Gastroesophageal sphincter (tissue), 3 donors: ENCODE measurements at regions not wholly inside any gene's neighbourhood (a gene's known extent, or its start where the extent isn't known, plus 50 kb on each side); places are given as distances from the start of the nearest gene placed in this dataset.

Experiments used
- POLR2A ChIP-seq, 2 donors: fragments of 450-650 bp; IDR thresholded peaks; one replicate each; pipeline ENCODE4 v1.6.1; 2017; ENCODE audit warnings: antibody characterized with exemption in 2 of 2, mild to moderate bottlenecking in 2 of 2, moderate library complexity in 1 of 2
- POLR2AphosphoS5 ChIP-seq: sonication (generic); formaldehyde crosslinking; IDR thresholded peaks from one replicate; pipeline ENCODE4 v1.6.1; 2017; ENCODE audit warnings: antibody characterized with exemption
- TF ChIP-seq, protein P1 (sequence below), 4 experiments: fragments of 200-600 bp in 2 of 4; fragments of 450-650 bp in 2 of 4; sonication (generic) in 1 of 4; IDR thresholded peaks; one replicate each; pipeline ENCODE4 v1.5.1; 2017 to 2019; ENCODE audit warnings: antibody characterized with exemption in 4 of 4, mild to moderate bottlenecking in 2 of 4, moderate library complexity in 2 of 4

DNA sequence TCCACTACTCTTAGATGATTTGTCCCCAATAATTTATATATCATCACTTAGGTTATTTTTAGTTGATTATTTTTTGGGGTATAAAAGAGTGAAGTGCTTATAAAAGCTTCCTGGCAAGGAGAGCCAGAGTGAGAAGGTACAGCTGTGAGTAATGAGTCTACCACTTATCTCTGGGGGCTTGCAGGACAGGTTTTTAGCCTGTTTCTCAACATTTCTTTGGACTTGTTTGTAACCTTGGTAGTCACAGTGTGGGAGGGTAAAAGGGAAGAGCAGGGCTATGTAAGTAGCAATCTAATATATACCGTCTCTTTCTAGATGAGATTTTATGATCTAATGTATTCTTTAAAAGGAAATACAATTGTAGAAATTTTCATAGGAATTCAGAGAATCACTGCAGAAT lies 321.3 kb upstream of the GOLIM4 start:
- TF ChIP-seq, protein P1, sequence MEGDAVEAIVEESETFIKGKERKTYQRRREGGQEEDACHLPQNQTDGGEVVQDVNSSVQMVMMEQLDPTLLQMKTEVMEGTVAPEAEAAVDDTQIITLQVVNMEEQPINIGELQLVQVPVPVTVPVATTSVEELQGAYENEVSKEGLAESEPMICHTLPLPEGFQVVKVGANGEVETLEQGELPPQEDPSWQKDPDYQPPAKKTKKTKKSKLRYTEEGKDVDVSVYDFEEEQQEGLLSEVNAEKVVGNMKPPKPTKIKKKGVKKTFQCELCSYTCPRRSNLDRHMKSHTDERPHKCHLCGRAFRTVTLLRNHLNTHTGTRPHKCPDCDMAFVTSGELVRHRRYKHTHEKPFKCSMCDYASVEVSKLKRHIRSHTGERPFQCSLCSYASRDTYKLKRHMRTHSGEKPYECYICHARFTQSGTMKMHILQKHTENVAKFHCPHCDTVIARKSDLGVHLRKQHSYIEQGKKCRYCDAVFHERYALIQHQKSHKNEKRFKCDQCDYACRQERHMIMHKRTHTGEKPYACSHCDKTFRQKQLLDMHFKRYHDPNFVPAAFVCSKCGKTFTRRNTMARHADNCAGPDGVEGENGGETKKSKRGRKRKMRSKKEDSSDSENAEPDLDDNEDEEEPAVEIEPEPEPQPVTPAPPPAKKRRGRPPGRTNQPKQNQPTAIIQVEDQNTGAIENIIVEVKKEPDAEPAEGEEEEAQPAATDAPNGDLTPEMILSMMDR (IDR thresholded peaks at IDR 0.05): no peak
- TF ChIP-seq POLR2AphosphoS5: no peak
- TF ChIP-seq POLR2A (IDR thresholded peaks at IDR 0.05): no peak
